ENCODE measurements at regions not wholly inside any gene's neighbourhood (a gene's known extent, or its start where the extent isn't known, plus 50 kb on each side); places are given as distances from the start of the nearest gene placed in this dataset.

DNA sequence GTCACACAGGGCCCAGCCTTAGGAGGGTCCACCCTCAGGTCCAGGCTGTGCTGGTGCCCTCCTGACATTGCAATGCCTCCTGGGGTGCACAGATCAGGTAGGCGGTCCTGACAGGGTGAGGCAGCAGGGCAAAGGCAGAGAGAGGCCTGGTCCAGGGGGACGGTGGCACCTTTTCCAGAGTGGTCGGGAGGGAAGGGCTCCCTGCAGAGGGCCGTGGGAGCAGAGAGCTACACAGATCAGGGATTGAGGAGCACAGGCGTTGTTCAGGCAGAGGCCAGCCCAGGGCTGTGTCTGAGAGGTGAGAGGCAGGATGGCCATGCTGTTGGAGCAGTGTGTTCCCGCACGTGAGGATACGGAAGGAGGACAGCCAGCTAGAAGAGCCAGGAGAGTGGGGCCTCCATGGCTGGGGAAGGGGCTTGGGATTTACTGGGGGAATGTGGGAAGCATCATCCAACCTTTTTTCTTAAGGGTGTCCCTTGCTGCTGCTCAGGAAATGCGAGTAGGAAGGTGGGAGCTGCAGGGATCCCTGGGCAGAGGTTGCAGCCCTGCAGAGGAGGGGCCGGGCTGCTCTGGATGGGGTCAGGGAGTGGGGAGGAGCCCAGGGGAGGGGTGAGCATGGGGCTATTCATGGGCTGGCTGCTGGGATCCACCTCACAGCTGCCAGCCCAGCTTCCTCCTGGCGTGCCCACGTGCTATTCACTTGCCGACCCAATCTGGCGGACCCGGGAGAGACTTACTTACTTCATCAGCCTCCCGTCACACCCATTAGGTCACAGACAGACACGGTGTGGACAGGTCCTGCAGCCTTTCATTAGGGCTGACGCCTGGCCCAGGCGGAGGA is 1516.4 kb downstream of the TBC1D22A start:
- no peak for DNase-seq

DNA sequence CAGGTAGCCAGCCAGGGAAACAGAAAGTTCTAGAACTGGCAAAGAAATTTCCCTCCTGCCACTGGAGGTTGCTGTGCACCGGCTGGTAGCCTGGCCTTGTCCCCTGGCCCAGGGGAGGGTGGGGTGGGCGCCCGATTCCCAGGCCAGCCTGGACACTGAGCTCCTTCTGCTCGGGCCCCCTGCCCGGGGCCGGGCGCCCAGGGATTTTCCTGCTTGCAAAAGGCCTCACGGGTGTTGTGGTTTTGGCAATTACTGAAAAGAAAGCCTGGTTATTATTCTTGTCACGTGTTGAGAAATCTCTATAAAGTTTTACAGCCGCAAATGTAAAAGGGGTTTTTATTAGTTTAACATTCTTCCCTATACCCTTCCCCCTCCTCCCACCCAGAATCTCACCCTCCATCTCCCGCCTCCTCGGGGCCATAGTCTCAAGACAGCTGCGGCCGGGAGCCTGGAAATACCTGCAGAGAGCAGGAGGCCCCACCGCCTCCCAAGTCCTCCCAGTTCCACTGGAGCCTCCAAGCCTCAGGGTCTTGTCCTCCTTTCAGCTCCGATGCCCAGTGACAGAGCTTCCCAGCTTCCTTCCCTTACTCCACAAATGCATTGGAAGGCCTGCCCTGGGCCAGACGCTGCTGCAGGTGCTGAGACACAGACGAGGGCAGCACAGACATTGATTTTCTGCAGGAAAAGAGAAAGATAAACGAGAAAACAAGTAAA is 1515.6 kb downstream of the TBC1D22A start:
- DNase-seq: no peak

DNA sequence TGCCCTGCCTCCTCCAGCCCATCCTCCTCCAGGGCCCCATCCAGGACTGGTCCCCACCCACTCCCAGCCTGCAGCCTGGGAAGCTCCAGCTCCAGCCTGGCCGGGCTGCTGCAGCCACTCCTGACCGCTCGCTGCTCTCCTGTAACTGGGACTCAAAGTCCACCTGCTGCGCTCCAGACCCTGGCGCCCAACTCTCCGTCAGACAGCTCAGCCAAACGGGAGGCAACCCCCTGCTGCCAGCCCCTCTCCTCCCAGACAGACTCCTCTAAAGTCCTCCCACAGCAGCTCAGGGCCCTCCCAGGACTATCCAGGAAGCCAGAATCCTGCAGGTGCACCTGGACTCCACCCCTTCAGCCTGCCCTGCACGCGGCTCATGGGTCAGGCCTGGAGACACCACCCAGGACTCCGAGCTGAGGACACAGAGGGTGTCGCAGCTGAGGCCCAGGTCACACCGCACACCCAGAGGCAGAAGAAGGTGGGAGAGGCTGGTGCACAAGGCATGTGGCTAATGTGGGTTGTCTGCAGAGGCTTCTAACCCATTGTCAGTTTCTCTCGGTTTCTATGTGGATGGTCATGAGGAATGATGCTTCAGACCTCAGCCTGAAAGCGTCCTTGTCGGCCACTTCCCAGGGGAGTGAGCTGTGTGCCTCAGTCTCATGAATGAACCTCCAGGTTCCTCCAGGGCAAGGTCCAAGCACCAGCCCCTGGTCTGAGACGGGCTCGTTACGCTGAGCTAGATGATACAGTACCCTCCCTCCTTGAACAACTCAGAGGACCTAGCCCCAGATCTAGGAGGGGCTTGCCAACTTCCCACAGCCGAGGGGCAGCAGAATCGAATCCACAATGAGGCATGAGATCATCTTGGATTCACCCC is 1514.8 kb downstream of the TBC1D22A start:
- DNase-seq: no peak

DNA sequence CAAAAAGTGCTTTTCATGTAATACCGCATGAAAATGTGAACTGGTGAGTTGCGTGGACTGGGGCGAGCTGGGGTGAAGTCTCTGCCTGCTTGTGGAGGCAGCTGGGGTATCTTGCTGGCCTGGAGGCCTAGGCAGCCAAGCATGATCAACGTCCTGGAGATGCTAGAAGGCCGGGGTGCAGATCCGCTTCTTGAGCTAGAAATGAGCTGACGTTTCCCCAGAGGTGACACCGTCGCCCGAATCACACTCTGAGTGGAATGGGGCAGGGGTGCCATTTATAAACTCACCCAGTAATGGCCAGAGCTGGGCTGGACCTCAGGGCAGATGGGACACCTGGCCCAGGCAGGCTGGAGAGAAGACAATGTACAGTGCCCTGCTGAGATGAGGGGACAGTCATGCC is 1513.0 kb downstream of the TBC1D22A start:
- DNase-seq: no peak

- DNase-seq: no peak
Observed at GRCh38 chr22:48270731-48271130, 1508.3 kb downstream of the TBC1D22A start.

- no peak for DNase-seq
Observed at GRCh38 chr22:48268771-48269552, 1506.5 kb downstream of the TBC1D22A start.

DNA sequence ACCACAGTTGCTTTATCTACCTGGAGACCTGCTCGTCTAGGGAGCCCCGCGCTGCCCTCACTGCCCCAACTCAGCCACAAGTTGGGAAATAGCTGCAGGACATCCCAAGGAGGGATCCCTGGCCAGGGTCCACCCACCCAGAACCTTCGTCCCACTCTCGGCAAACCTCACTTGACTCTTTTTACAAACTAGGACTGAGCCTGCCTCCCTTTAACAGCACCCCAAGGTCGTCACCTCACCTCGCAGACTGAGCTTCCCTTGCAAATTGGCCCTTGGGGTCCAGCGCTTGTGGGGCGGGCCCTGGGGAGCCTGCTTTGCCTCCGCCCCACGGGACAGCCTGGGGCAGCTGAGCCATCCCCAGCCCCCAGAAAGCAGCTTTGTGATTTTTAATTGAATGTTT is 1505.8 kb downstream of the TBC1D22A start:
- DNase-seq: no peak

- no peak for DNase-seq
Observed at GRCh38 chr22:48267681-48268080, 1505.2 kb downstream of the TBC1D22A start.

DNA sequence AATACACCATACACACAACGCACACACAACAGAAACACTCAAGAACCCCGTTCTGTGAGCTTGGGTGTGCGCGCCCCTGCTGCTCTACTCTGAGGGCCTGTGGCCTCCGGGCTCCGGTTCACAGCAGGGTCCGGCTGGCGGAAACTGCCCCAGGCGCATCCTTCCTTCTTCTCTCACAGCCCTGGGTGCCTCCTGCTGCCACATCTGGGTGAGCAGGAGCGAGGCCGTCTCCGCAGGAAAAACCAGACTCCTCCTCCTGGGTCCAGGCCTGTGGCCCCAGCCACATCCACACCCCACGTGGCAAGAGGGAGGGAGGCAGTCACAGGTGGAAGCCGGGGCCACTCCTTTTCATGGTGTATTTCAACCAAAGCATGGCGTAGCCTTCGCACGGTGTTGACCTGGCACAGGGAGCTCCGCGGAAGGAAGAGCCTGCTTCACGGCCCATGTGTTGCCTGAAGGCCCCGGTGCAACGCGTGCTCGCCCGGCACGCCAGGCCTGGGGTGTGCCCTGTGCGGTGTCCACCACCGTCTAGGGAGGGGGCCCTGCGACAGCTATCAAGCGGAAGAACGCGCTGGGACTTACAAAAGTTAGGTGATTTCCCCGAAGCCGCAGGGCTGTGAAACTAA is 1502.7 kb downstream of the TBC1D22A start:
- DNase-seq: no peak

GRCh38 chr22:48264586-48264985 is 1502.1 kb downstream of the TBC1D22A start:
- no peak for DNase-seq

DNA sequence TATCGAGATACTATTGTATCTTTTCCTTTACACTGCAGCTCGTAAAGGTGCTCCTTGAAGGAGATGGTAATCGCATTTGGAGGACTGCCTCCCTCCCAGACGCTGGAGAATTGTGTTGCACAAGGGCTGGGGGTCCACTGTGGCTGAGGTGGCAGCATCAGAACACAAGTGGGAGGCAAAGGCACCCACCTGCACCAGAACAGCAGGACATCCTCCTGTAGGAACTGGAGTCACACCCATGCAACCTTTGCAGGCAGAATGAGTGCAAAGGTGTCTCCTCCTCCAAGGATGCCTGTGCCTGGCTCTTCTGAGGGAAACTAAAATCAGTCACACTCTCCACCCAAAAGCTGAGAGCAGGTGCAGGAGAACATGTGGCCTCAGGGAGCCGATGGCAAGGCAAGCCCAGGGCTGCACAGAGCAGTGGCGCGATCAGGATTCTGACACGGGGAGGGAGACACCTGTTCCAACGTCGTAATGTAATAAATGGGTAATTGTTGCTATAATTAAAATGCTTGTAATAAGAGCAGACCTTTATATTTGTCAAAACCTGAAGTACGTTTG is 1501.4 kb downstream of the TBC1D22A start:
- DNase-seq: no peak

DNA sequence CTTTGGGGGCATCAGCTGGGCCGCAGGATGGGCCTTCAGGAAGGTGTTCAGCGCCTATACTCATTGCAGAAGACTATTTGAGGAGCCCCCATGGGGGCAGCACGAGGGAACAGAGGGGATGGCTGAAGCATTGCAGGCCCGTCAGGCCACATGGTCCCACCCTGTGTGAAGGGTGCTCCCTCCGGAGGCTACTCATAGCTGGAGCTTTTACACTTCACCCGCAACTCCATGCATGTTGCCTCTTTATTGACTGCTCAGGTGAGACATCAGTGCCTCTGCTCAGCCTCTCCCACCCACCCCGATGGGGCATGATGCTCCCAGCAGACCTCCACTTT is 1500.9 kb downstream of the TBC1D22A start:
- DNase-seq: no peak

DNA sequence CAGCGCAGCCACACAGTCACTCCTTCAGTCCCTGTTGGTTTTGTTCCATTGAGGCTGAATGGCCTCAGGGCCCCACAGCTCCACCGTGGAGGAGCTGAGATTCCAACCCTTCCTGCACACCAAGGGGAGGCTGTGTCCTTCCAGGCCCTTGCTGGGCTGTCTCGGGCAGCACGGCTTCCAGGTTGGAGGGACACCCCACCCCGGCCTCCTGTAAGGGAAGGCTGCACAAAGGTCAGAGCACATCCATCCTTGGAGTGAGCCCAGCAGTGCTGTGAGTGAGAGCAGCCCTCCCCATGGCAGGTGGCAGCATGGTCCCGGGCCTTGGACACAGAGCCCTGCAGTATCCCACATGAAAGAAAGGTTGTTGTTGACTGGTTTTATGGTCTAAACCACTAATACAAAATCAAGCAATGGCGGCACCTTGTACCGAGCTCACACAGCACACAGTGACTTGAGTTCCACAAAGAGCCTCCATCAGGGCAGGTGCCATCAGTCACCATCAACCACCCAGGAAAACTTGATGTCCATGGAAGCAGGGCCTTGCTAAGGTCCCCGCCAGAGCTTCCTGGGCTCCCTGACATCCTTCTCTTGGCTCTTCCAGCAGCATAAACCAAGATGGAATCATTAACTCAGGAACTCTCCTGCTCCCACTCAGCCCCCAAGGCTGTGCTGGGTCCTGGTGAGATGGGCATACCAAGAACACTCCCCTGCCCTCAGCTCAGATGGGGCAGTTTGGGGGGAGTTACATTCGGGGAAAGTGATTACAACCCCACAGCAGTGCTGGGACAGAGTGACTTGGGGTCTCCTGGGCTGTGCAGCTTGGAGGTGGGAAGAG is 1500.4 kb downstream of the TBC1D22A start:
- no peak for DNase-seq

- DNase-seq: no peak
Observed at GRCh38 chr22:48261706-48262105, 1499.3 kb downstream of the TBC1D22A start.

- no peak for DNase-seq
Observed at GRCh38 chr22:48261048-48261621, 1498.7 kb downstream of the TBC1D22A start.

- DNase-seq: no peak
Observed at GRCh38 chr22:48259991-48260670, 1497.7 kb downstream of the TBC1D22A start.

DNA sequence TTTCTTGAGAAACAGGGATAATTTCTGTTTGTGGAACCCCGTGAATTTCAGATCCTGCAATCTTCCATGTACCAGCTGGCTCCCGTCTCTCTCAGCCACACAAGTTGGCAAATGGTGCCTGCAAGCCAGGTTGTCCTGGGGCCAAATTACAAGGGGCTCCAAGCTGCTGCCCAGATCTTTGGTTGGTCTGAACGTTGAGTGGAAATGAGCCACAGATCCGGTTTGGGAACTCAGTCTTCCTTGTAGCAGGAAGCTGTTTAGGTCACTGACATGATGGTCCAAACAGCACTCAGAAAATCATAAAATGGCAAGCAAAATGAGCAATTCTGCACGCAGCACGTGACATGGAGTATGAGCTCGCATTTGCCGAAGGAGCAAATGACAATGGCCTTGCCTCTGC is 1496.4 kb downstream of the TBC1D22A start:
- no peak for DNase-seq

DNA sequence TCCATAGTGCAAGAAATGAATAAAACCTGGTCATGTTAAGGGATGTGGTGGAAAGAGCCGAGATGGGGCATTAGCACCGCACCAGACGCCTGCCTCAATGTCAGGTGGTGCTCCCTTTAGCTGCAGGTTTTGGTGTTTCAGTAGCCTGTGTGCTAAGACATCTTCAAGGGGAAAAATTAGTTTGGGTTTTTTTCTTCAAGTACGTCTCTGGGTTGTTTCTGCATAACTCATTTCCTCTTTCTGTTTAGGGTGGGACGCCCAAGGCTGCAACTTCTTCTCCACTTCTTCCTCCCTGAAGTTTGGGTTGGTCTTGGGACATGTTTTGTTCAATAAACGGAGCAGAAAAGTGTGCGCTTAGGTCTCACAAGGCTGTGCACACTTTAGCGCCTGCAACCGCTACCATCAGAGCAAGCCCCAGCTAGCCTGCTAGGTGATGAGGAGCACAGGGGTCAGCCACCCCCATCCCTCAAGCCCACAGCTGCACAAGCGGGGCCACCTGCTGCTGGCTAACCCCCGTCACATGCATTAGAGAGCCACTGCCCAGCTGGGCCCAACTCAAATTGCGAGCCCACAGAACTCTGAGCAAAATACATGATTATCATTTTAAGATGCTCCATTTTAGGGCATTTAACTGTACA is 1495.7 kb downstream of the TBC1D22A start:
- no peak for DNase-seq

DNA sequence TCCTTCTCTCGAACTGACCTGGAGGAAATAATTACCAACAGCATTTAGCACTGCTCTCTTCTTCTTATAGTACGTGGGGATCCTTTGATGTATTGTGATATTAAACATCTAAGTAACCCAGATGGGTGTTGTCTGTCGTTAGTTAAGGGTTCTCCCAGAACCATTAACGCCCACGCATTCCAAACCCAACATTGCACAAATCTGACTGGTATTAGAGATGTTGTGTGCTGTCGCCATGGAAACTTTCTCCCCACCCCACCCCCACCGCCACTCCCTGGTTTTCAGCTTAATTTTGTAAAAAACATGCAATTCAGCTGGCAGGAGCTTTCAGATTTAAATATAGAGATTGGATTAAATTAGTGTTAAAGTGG is 1495.2 kb downstream of the TBC1D22A start:
- DNase-seq: no peak

Data from 8988T (cell line).